ENCODE measurements at regions not wholly inside any gene's neighbourhood (a gene's known extent, or its start where the extent isn't known, plus 50 kb on each side); places are given as distances from the start of the nearest gene placed in this dataset.

- DNase-seq = peak; percentile 34 to 45
These were observed 111.6 kb upstream of the PIEZO2 start for GRCh38 chr18:11260961-11261461.

DNA sequence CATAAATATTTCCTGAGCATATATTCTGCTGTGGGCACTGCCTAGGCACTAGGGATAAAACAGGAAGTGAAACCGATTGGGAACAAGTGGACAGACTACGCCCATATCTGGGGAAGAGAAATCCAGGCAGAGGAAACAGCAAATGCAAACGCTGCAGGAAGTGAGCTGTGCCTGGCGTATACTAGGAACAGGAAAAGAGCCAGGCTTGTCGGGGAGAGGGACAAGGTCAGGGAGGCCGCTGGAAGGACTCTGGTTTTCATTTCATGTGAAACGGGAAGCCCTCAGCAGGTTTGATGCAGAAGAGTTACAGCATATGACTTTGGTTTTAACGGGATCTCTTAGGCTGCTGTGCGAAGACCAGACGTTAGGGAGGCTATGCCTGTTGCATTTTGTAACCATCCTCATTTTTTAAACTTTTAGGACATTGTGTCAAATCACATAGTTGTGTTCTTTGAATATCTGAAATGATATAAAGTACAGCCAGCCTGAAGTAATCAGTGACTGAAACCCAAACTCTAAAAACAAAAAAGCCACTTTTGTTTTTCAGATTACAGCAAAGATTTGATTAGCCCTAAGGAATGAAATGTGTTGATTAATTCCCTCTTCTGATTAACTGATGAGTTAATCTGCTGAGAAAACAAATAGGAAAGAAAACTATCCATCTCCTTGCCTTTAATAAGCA is 110.2 kb upstream of the PIEZO2 start:
- no peak for DNase-seq

GRCh38 chr18:11258039-11258610 is 108.8 kb upstream of the PIEZO2 start:
- no peak for DNase-seq

DNA sequence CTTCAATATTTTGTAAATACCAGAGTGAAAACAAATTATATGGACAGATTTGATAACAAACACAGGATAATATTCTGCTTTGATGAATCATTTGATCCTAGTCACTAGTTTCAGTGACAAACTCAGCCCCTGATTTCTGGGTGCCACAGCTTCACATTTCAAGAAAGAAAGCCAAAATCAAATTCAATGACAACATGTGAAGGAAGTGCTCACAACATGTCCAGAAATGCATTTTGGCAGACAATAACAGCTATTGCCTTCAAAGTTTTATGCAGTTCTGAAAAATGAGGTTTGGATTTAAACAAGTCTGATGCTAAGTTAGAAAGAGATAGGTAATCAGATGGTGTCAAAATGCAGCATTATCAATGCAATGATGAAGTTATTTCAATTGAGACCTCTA is 106.9 kb upstream of the PIEZO2 start:
- DNase-seq = no peak

DNA sequence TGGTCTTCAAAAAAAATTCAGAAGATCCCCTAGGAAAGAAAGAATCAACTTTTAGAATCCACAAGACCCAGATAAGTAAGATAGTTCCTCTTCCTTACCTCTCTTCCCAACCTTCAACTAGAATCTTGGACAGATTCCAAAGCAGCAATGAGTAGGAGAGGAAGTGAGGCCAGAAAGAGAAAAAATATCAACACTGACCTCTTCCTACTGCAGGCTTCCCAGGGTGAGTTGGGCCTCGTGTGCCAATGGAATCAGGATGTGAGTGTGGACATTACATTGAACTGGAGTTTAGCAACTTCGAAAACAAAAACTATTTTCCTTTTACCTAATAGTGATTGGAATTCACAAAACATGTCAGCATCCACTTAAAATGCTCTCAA is 102.5 kb upstream of the PIEZO2 start:
- no peak for DNase-seq

DNA sequence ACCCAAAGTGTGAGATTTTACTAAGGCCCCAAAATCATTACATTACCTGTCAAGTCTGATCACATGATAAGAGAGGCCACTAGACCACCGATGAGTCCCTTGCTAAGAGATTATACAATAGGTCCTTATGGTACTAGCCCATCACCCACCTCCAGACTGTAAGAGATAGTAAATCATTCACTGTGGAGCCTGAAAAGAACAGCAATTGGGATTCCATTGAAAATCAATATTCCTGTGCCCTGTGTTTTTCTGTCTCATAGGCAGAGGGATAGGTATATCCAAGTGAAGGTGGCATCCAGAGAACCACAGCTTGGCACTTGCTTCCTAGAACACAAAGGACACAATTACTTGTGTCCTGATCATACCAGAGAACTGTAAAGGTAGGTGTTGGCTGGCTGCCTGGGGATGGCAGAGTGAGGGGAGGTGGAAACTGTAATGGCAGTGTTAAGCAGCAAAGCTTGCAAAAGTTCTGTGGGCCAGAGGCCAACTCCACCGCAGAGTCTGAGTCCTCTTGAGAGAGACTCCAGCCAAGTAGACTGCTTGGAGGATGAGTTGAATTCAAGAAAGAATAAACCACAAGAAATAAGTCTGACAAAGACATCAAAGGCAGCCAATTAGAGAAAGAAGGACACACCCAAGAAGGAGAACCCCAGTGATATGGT is 102.0 kb upstream of the PIEZO2 start:
- no peak for DNase-seq

GRCh38 chr18:11249391-11249790 is 100.0 kb upstream of the PIEZO2 start:
- no peak for DNase-seq

- DNase-seq = no peak
These were observed 98.1 kb upstream of the PIEZO2 start for GRCh38 chr18:11247381-11247970.

- DNase-seq = no peak
These were observed 97.3 kb upstream of the PIEZO2 start for GRCh38 chr18:11246495-11247300.

- no peak for DNase-seq
These were observed 96.5 kb upstream of the PIEZO2 start for GRCh38 chr18:11245879-11246278.

DNA sequence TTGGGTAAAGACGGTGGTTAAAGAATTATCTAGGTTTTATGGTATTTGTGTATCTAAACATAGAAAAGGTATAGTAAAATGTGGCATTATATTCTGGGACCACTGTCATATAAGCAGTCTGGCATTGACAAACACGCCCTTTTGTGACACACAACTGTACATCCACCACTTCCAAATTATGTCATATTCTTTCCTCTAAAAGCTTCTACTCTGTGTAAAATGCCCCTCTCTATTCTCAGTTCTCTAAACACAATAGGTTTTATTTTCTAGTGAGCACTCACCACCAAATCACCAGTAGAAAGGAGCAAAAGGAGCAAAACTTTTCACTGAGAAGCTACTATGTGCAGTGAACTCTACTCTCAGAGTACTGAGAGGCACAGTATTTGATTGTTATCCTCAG is 88.1 kb upstream of the PIEZO2 start:
- no peak for DNase-seq

- no peak for DNase-seq
These were observed 87.7 kb upstream of the PIEZO2 start for GRCh38 chr18:11237066-11237465.

GRCh38 chr18:11224153-11224552 is 74.8 kb upstream of the PIEZO2 start:
- no peak for DNase-seq

- no peak for DNase-seq
These were observed 70.2 kb upstream of the PIEZO2 start for GRCh38 chr18:11219571-11219970.

DNA sequence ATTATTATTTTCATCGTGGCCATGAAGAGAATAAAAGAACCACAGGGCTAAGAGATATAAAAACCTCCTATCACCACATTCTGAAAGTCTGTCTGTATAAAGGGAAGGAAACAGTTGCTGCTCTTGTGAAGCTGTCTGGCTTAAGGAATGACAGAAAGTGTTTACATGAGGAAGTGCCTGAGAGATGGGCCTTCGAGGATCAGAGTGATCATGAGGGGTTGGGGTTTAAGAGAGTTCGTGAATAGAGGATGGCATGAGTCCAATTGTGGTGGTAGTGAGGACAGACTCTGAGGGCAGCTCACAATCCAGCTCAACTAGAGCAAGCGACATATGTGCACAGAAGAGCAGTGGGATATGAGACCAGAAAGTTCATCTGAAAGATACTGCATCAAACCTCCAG is 65.8 kb upstream of the PIEZO2 start:
- DNase-seq = no peak

DNA sequence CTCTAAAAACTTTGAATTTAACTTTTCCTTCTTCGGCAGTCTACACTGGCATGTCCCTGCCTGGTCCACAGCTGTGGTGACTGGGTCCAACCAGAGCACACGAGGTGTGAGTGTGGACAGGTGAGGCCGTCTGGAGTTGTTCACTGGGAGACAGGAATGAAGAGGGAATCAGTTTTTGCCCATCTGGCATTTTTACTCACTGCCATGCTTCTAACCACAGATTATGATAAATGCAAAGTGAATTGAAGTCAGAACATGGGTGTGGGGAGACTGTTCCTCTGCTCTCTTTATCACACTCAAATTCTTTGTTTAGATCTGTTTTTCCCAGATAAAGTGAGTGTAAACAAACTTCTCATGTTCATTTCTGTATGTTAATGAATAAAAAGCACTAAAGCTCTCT is 54.7 kb upstream of the PIEZO2 start:
- peak in 1 of 2 experiments; percentile 24 for DNase-seq

DNA sequence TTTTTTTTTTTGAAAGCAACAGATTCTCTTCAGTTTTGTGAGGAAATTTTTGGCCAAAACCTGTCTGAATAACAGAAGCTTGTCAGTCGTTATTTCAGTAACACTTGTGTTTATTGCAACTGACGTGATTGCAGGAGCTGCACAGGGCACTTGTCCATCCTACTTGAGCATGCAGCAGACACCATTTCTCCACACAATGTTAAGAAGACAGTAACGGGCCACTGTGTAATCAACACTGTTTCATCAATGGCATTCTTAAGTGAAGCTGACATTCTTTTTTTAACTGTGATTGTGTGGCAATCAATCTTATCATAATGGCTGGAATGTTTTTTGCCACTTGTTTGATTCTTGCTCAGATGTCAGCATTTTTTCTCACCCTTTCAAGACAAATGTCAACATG is 50.1 kb upstream of the PIEZO2 start:
- DNase-seq = no peak
